ENCODE measurements at regions not wholly inside any gene's neighbourhood (a gene's known extent, or its start where the extent isn't known, plus 50 kb on each side); places are given as distances from the start of the nearest gene placed in this dataset.
A peak's percentile ranks its signal among the peaks of the same experiment; 100 is the strongest.
"Not testable (repeated sequence)": the region's sequence is repeated elsewhere in the genome, so short reads cannot be mapped to it uniquely, and the experiment has no call there.

DNA sequence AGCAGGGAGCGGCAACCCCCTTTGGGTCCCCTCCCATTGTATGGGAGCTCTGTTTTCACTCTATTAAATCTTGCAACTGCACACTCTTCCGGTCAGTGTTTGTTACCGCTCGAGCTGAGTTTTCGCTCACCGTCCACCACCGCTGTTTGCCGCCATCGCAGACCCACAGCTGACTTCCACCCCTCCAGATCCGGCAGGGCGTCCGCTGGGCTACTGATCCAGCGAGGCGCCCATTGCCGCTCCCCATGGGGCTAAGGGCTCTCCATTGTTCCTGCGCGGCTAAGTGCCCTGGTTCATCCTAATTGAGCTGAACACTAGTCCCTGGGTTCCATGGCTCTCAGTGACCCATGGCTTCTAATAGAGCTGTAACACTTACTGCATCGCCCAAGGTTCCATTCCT is 115.6 kb upstream of the AUTS2 start:
- no peak for DNase-seq (ENCODE audit: low read depth)

DNA sequence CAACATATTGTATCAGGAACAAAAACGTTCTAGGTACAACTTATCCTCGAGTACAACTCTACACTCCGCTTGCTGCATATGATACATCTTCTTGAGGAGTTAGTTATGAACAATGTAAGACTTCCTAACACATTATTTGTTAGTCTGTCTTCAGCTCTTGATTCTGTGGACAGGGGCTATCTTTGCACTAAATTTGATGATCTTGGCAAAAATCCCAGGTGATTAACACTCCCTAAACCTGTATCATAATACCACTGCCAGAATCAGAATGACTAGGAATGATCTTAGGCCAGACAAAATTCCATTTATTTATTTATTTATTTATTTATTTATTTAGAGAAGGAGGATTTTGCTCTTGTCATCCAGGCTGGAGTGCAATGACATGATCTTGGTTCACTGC is 108.7 kb upstream of the AUTS2 start:
- no peak for DNase-seq (ENCODE audit: low read depth)

DNA sequence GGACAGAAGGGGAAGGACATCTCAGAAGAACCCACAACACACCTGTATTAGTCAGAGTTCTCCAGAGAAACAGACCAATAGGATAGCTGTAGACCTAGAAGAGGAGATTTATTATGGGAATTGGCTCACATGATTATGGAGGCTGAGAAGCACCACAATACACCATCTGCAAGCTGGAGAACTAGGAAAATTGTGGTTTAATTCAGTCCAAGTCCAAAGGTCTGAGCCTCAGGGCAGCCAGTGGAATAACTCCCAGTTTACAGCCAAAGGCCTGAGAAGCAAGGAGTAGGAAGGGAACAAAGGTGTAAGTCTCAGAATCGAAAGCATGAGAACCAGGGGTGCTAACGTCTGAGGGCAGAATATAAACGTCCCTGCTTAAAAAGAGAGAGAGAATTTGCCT is 99.6 kb upstream of the AUTS2 start:
- no peak for DNase-seq (ENCODE audit: low read depth)

DNA sequence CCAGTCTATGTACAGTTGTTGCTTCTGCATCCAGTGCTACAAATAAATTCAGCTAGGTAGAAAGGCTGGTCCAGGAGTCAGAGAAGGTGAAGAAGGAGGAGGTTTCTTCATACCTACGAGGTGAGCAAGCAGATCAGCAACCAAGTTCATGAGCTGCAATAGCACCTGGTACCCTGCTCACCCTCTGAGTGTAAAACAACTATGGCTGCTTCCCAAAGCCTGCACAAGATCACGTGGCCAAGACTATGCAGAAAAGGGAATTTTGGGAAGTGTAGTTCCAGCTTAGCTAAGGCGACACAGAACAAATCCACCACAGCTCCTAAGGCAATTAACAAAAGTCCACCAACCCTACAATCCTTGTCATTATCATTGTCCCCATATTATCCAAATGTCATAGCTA is 95.9 kb upstream of the AUTS2 start:
- no peak for DNase-seq (ENCODE audit: low read depth)

DNA sequence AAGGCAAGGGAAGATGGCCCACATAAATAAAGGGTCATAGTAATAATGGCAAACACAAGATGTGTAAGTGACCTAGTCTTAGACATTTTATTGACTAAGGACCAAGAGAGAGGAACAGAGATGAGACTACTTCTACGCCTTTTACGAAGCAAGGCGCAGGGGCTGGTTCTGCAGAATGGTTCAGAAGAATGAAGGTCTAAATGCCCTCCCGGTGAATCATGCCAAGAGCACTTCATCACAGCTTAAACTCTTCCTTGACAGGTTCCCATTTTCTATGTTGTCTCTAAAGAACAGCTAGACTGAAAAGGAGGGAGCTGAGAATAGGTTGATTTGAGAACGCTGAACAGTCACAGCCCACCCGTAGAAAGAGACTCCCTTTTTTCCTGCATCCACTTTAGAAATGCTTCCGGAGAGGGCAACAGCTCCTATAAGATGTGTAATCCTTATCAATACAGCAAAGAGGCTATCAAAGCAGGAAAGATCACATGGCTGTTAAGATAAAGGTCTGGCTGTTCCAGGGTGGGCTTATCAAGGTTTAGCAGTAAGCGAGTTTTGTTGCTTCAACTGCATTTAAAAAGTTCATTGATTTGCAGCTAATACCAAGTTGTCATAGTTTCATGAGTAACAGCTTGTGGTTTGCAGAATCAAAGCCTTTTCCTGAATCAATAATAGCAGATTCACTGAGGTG is 93.4 kb upstream of the AUTS2 start:
- no peak for DNase-seq (ENCODE audit: low read depth)

DNA sequence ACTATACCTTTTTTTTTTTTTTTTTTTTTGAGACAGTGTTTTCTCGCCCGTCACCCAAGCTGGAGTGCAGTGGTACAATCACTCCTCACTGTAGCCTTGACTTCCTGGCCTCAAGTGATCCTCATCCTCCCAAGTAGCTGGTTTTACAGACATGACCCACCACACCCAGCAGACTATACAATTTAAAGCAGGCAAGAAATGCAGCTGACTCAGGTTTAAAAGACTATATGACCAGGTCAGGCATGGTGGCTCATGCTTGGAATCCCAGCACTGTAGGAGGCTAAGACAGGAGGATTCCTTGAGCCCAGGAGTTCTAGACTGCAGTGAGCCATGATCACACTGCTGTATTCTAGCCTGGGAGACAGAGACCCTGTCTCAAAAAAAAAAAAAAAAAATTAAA is 89.5 kb upstream of the AUTS2 start:
- DNase-seq (ENCODE audit: low read depth) = no peak

DNA sequence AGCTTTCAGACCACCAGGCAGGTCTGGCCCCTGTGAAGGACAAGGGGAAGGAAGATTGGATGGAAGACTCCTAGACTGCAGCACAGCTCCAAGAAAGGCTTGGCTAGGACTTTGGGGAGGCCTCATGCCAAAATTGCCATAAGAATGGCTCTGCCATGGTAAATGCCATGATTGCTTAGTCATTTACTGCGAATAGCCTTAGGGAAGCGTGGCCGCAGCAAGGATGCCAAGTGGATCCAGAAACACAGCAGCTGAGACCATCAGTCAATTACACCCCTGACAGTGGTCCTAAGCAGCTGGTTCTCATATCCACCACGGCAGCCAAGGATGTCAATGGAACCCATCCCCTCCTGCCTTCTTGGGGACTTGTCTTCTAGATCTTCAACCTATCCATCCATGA is 88.2 kb upstream of the AUTS2 start:
- peak; percentile 12 for DNase-seq (ENCODE audit: low read depth)

DNA sequence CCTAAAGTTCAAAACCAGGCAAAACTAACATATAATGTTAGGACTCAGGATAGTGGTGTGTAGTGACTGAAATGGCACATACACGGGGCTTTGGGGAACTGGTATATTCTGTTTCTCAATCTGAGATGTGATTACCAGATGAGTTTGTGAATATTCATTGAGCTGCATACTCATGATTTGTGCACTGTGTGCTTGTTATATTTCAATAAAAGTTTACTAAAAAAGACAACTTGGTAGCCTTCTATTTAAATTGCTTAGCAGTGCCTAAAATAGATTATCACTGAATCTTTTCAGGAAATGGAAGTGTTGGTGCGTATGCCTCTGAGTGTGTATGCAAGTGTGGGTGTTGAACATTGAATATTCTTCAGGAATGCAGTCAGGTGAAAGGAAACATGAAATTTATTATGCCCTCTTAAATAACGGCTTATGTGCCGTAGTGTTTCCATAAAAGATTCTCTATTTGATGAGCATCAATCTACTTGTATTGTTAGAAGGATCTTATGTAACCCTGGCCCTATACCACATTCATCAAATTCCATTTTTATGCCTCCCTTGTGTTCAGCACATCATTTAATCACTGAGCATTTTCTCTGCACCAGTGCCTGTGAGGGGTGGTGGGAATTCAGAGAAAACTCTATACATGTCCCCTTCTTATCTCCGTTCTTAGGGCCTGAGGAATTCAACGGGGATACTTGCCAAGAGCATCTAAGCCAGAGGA is 82.6 kb upstream of the AUTS2 start:
- DNase-seq (ENCODE audit: low read depth) = no peak

DNA sequence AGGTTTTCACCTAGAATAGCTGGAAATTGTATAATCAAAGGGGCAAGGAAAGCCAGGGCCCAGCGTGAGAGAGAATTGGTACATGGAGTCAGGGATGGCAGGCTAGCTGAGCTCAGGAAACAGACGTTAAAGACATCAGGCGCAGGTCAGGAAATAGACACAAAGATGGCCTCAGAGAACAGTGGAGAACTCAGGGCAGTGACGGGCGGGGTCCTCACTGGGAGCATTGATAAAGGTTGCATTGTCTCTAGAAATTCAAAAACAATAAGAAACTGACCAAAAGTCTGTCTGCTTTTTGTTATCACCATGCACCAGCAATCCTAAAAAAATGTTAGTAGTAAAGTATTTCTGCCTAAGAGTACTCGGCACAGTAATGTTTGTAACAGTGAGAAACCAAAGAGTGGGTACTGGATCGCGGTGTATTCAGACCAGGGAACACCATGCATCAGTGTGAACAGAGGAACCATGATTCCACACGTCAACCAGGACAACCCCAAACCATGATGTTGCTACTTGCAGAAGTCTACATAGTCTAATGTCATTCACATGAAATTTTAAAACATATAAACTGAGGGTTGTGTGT is 81.9 kb upstream of the AUTS2 start:
- DNase-seq (ENCODE audit: low read depth) = no peak

DNA sequence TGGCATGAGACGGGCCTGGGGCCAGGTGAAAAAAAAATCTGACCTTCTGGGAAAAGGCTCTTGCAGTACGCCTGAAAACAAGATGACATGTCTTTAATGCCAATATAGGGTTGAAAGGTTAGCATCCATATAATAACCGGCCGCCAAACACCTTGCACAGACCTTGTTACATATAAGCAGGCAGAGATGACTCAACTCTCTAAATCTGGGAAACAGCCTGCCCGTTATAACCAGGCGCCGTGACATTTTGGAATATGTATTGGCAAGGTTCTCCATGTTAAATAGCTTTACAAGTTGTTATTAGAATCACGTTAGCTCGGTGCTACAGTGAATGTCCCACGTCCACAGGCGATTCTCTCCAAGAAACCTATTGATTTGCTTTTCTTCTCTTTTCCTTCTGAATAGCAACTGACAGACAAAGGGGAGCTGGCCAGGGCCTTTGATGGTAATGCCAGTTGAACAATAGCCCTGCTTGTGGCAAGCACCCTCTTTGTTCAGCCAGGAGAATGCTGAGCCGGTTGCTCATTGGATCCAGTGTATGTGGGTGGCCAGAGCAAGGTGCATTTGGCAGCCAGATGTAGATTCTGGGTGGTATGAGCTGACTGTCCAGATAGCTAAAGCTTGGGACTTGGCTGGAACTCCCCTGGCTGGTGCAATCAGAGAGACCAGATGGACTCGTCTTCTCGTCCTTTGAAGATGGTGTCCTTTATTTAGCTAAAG is 80.1 kb upstream of the AUTS2 start:
- DNase-seq (ENCODE audit: low read depth) = peak; percentile 3

DNA sequence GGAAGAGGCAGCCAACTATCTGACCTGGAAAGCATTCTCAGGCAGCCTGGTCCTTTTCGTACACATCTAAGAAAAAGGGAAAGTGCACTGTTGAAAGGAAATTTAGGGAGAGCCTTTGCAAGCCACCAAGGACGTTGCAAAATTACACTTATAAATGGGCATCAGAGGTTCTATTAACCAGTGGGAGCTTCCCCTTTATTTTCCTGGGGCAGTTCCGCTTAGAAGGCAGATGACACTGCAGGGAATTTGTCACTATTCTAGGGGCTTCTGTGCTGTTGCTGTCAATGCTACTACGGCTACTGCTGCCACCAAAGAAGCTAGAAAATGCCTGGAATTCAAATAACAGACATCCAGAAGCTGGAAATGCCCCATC is 79.6 kb upstream of the AUTS2 start:
- DNase-seq (ENCODE audit: low read depth) = no peak

DNA sequence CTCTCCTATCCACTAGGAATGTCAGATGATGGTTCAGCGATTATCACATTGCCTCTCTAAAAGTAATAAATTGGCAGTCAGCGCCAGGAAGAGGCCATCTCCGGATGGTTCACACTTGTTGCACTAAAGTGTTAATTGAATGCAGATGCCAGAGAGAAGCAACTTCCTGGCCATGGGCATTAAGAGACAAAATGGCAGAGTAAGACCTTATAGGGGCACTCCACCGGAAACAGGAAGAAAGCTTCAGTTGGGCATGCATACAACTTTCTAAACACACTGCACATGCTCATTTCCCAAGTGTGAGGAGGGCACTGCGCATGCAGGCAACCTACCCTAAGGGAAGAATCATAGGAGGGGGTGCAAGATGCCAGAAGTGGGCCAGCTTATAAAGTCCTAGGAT is 71.7 kb upstream of the AUTS2 start:
- no peak for DNase-seq (ENCODE audit: low read depth)

DNA sequence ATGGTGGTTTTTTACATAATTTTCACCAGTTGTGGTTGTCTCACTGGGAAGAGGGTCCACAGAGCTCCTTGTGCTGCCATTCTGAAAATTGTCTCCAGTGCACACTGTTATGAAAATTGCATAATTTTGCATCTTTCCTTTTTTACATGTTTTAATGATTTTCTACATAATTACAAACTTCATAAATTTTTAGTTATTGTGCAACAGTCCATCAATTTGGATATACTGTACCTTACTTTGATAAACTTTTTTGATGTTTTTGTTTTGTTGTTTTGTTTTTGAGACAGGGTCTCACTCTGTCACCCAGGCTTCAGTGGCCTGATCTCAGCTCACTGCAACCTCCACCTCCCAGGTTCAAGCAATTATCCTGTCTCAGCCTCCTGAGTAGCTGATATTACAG is 70.6 kb upstream of the AUTS2 start:
- no peak for DNase-seq (ENCODE audit: low read depth)

DNA sequence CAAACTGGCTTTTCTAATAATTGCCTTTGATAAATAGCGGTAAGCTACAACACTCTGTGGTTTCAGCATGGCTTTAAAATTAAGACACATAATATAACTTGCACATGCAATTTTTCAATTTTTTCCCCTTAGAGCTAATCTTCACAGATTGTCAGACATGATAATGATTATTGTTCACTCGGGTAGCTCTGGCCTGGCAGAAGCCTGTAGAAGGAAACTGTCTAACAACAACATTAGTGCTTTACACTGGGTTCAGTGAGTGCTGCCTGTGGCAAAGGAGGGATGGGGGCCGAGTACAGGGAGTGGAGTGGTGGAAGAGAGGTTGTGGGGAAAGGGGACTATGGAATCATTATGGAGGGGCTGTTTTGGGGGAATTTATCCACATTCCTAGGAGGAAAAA is 67.2 kb upstream of the AUTS2 start:
- no peak for DNase-seq (ENCODE audit: low read depth)

DNA sequence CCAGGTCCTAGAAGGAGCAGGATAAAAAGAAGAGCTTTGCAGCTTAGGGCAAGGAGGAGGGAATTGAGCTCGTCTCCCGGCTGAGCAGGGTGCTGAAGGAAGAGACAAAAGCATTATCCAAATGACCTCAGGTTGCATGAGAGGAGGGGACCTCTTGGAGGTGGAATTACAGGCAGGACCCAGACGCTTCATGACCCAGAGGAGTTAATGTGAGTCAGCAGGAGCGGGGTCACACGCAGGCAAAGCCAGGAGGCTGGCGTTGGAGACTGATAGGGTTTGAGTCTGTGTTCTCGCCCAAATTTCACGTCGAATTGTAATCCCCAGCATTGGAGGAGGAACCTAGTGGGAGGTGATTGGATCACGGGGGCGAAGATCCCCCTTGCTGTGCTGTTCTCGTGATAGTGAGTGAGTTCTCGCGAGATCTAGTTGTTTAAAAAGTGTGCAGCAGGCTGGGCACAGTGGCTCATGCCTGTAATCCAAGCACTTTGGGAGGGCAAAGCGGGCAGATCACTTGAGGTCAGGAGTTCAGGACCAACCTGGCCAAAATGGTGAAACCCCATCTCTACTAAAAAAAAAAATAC is 63.7 kb upstream of the AUTS2 start:
- no peak for DNase-seq (ENCODE audit: low read depth)

DNA sequence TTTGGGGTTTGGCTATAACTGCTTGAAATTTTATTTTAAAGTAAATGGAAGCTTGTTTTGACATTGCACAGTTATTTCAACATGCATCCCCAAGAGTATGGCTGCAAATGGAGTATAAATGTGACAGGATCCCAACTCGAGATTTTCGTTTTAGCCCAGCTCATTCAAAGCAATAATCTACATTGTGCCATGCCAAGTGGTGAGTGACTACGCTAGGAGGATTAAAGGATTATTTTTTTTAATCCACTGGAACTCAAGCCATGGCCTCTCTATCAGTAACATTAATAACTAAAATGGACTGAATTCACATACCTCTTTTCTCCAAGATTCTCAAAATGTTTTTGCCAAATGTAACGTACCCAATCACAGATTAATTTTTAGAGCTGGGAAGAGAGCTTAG is 60.6 kb upstream of the AUTS2 start:
- DNase-seq (ENCODE audit: low read depth) = no peak

DNA sequence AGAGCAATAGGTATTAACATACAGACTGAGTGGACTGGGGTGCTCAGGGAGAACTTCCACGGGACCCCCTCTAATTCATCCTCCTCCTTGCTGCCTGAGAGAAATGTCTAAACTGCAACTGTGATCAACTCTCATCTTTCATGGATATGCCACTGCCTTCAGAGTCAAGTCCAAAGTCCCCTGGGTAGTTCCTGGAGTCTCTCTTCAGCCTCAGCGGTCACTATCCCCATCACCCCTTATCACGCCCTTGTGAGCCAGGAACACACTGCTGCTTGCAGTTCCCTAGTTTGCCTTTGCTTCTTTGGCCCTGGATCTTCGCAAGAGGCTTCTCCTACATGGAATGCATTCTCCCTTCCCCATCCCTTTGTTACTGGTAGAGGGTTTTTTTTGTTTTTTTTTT is 58.7 kb upstream of the AUTS2 start:
- DNase-seq (ENCODE audit: low read depth) = no peak

DNA sequence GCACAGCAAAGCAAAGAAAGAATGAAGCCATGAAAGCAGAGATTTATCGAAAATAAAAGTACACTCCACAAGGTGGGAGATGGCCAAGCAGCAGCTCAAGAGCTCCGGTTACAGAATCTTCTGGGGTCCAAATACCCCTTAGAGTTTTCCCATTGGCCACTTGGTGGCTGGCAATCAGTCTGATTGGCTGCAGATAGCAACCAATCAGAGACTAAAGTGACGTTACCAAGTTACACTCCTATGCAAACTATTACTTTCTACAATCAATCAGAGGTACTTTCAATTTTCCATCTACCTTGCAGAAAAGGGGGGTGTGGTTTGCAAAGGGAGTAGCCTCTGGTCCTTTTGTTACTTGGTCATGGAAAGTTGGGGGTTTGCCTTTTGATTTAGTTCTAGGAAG is 58.0 kb upstream of the AUTS2 start:
- DNase-seq (ENCODE audit: low read depth) = no peak

DNA sequence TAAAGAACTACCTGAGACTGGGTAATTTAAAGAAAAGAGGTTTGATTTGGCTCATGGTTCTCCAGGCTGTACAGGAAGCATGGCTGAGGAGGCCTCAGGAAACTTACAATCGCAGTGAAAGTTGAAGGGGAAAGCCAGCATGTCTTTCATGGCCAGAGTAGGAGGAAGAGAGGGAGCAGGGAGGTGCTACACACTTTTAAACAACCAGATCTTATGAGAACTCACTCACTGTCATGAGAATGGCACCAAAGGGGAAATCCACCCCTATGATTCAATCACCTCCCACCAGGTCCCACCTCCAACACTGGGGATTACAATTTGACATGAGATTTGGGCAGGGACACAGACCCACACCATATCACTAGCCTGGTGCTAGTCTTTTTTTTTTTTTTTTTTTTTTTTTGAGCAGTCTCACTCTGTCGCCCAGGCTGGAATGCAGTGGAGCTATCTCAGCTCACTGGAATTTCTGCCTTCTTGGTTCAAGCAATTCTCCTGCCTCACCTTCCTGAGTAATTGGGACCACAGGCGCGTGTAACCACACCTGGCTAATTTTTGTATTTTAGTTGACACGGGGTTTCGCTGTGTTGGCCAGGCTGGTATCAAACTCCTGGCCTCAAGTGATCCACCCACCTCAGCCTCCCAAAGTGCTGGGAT is 56.4 kb upstream of the AUTS2 start:
- DNase-seq (ENCODE audit: low read depth) = not testable (repeated sequence)

DNA sequence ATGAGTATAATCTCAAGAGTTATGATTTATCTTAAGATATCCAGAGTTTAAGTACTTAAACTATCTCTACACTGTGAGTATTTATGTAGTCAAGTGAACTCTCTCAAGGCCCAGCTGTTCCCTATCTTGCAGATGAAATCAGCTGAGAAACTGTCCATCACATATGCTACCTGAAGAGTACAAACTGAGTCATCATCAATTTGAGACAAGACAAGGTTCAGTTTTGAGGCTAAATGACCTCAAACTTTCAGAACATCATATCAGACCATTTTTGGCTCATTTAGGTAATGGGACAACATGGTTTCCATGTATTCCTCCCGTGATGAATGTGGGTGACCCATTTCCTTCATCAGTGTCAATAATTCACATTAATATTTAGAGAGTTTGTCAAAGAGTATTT is 53.1 kb upstream of the AUTS2 start:
- no peak for DNase-seq (ENCODE audit: low read depth)
